ENCODE measurements at regions not wholly inside any gene's neighbourhood (a gene's known extent, or its start where the extent isn't known, plus 50 kb on each side); places are given as distances from the start of the nearest gene placed in this dataset.

- TF ChIP-seq CTCF (IDR thresholded peaks at IDR 0.05) = no peak
- no peak for TF ChIP-seq POLR2A (IDR thresholded peaks at IDR 0.05)
These were observed 244.7 kb upstream of the PDGFD start for GRCh38 chr11:104408630-104409029.
